HFFc6 (cell line): ENCODE measurements at regions not wholly inside any gene's neighbourhood (a gene's known extent, or its start where the extent isn't known, plus 50 kb on each side); places are given as distances from the start of the nearest gene placed in this dataset.
"Not testable (repeated sequence)": the region's sequence is repeated elsewhere in the genome, so short reads cannot be mapped to it uniquely, and the experiment has no call there.

Source experiments
- DNase-seq: peaks from one replicate; pipeline ENCODE4 v3.0.0-alpha.2; 2018
- H3K27ac Mint-ChIP-seq: 2 replicates; pipeline ENCODE4 v1.8.0; 2020; ENCODE audit warnings: mild to moderate bottlenecking, mixed read lengths
- H3K27me3 Mint-ChIP-seq: 2 replicates; pipeline ENCODE4 v1.8.0; 2021; ENCODE audit warnings: mild to moderate bottlenecking, moderate library complexity, mixed read lengths; ENCODE audit not compliant: insufficient read depth
- H3K36me3 Mint-ChIP-seq: 2 replicates; pipeline ENCODE4 v1.8.0; 2021; ENCODE audit warnings: low read depth, mixed read lengths
- H3K4me1 Mint-ChIP-seq: 2 replicates; pipeline ENCODE4 v1.8.0; 2020; ENCODE audit warnings: low read depth, mixed read lengths
- H3K4me3 Mint-ChIP-seq: 2 replicates; pipeline ENCODE4 v1.8.0; 2020; ENCODE audit warnings: mild to moderate bottlenecking, moderate library complexity, mixed read lengths
- H3K9me3 Mint-ChIP-seq: 2 replicates; pipeline ENCODE4 v1.8.0; 2020; ENCODE audit warnings: mild to moderate bottlenecking, mixed read lengths
- TF ChIP-seq, protein P1 (sequence below): fragments of 200-600 bp; sonication (generic); IDR thresholded peaks from 2 replicates; pipeline ENCODE4 v1.5.0; 2021; ENCODE audit warnings: antibody characterized with exemption, mild to moderate bottlenecking

DNA sequence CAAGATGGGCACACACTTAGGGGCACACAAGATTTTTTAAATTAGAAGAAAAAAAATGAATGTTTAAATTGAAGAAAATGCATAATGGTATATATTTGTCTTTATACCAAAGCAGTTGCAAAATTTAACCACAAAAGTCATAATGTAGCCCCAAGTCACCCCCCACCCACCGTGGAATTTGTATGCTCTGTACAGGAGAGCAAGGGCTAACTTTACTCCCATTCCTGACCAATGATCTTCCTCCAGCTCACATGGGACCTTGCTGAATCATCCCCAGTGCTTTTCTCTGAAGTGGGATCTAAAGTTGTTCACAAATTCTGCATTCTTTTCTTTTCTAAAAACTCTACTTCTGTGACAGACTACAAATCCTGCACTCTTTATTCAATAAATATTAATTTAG is 597.0 kb downstream of the UQCRFS1 start:
- no peak for DNase-seq
- H3K9me3 Mint-ChIP-seq = peaks cover 45% of the 10 kb centered on the region
- no peak overlapping the region for H3K27ac Mint-ChIP-seq
- TF ChIP-seq, protein P1, sequence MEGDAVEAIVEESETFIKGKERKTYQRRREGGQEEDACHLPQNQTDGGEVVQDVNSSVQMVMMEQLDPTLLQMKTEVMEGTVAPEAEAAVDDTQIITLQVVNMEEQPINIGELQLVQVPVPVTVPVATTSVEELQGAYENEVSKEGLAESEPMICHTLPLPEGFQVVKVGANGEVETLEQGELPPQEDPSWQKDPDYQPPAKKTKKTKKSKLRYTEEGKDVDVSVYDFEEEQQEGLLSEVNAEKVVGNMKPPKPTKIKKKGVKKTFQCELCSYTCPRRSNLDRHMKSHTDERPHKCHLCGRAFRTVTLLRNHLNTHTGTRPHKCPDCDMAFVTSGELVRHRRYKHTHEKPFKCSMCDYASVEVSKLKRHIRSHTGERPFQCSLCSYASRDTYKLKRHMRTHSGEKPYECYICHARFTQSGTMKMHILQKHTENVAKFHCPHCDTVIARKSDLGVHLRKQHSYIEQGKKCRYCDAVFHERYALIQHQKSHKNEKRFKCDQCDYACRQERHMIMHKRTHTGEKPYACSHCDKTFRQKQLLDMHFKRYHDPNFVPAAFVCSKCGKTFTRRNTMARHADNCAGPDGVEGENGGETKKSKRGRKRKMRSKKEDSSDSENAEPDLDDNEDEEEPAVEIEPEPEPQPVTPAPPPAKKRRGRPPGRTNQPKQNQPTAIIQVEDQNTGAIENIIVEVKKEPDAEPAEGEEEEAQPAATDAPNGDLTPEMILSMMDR = no peak
- H3K4me1 Mint-ChIP-seq = no peaks in the 10 kb centered on the region
- no peak overlapping the region for H3K4me3 Mint-ChIP-seq
- H3K27me3 Mint-ChIP-seq = peaks cover 2% of the 10 kb centered on the region; the same call in 1 of the 2 replicates
- no peaks in the 10 kb centered on the region for H3K36me3 Mint-ChIP-seq

DNA sequence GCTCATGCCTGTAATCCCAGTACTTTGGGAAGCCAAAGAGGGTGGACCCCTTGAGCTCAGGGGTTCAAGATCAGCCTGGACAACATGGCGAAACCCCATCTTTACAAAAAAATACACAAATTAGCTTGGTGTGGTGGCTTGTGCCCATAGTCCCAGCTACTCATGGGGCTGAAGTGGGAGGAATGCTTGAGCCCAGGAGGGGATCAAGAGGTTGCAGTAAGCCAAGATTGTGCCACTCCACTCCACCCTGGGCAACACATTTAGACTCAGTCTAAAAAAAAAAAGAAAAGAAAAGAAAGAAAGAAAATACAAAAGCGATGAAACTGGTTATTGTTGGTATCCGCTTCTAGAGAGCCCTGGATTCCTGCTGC is 597.4 kb downstream of the UQCRFS1 start:
- H3K27ac Mint-ChIP-seq = no peak overlapping the region
- TF ChIP-seq, protein P1 = no peak
- H3K4me1 Mint-ChIP-seq = no peaks in the 10 kb centered on the region
- no peak for DNase-seq
- no peaks in the 10 kb centered on the region for H3K36me3 Mint-ChIP-seq
- peaks cover 1% of the 10 kb centered on the region; the same call in 1 of the 2 replicates for H3K27me3 Mint-ChIP-seq
- H3K4me3 Mint-ChIP-seq = no peak overlapping the region
- H3K9me3 Mint-ChIP-seq = peaks cover 43% of the 10 kb centered on the region

DNA sequence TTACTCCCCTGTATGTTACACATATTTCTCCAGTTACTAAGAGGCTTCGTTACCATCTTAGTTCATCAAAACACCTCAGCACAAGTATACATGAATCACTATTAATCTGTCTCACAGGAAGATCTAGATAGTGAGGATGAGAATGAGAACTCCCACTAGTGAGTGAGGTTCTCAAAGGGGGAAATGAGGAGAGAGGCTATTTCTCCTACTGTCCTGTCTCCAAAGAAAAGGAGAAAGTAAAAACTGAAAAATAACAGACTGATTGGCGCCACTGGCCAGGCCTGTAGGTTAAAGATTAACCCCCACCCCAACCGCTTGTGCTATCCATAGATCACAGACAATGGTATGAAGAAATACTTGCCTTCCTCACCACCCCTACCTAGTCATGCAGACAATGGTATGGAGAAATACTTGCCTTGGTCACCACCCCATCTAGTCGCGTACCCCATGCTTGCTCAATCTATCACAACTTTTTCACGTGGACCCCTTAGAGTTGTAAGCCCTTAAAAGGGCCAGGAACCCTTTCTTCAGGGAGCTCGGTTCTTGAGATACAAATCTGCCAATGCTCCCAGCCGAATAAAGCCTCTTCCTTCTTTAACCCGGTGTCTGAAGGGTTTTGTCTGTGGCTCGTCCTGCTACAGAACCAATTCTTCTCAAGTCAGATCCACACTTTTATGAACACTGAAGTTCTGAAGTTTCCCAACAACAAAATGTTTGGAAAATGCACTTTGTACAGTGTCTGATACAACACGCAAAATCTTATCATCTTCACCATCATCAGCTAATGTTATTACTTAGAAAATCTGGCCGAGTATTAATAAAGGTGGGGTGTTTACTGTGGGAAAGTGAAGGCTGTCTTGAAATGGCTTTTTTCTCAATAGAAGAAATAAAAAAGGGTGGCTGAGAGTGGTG is 598.1 kb downstream of the UQCRFS1 start:
- TF ChIP-seq, protein P1 = no peak
- no peak for DNase-seq
- Mint-ChIP-seq H3K4me1 (no peaks in the 10 kb centered on the region), H3K4me3 (no peak overlapping the region), H3K9me3 (peaks cover 40% of the 10 kb centered on the region), H3K27me3 (no peaks in the 10 kb centered on the region), H3K27ac (no peak overlapping the region), H3K36me3 (no peaks in the 10 kb centered on the region)

DNA sequence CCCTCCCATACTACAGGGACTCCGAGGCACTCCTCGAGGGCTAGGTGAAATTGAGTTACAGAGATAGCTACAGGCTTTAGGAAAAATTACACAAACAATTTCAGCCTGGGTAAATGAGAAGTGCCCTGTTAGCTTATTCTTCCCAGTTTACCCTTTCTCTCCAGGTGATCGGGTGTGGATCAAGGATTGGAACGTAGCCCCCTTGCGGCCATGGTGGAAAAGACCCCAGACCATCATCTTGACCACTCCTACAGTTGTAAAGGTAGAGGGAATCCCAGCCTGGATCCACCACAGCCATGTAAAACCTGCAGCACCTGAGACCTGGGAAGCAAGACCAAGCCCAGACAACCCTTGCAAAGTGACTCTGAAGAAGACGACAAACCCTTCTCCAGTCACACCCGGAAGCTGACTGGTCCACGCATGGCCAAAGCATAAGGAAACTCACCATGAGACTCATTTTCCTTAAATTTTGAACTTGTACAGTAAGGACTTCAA is 600.6 kb downstream of the UQCRFS1 start:
- Mint-ChIP-seq H3K4me1 (no peaks in the 10 kb centered on the region), H3K4me3 (no peak overlapping the region), H3K9me3 (peaks cover 39% of the 10 kb centered on the region), H3K27ac (no peak overlapping the region), H3K27me3 (no peaks in the 10 kb centered on the region), H3K36me3 (no peaks in the 10 kb centered on the region)
- TF ChIP-seq, protein P1 = no peak
- DNase-seq = no peak

DNA sequence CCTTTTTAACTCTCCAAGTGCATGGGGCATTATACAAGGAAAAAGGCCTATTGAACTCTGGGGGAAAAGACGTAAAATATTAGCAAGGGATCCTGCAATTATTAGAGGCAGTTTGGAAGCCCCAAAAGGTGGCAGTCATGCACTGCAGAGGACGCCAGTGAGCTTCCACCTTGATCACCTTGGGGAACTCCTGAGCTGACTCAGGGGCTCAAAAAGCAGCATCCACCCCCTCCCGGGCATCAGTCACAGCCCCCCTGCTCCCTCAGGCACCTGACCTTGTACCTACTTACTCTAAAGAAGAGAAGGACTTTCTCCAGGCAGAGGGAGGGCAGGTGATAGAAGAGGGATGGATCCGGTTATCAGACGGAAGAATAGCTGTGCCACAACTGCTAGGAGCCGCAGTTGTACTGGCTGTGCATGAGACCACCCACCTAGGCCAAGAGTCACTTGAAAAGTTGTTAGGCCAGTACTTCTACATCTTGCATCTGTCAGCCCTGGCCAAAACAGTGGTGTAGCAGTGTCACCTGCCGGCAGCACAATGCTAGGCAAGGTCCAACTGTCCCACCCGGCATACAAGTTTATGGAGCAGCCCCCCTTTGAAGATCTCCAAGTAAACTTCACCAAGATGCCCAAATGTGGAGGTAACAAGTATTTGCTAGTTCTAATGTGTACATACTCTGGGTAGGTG is 601.6 kb downstream of the UQCRFS1 start:
- H3K36me3 Mint-ChIP-seq, H3K27me3 Mint-ChIP-seq, H3K4me3 Mint-ChIP-seq, H3K4me1 Mint-ChIP-seq, H3K27ac Mint-ChIP-seq, DNase-seq: not testable (repeated sequence)
- H3K9me3 Mint-ChIP-seq = peaks cover 42% of the 10 kb centered on the region

DNA sequence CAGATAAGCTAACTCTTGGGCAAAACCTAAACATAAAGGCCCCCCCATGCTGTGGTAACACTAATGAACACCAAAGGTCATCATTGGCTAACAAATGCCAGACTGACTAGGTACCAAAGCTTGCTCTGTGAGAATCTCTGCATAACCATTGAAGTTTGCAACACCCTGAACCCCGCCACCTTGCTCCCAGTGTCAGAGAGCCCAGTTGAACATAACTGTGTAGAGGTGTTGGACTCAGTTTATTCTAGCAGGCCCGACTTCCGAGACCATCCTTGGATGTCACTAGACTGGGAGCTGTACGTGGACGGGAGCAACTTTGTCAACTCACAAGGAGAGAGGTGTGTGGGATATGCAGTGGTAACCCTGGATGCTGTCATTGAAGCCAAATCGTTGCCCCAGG is 602.2 kb downstream of the UQCRFS1 start:
- no peak overlapping the region for H3K4me3 Mint-ChIP-seq

More for the DNA sequence above, 602.2 kb downstream of the UQCRFS1 start:
- no peaks in the 10 kb centered on the region for H3K4me1 Mint-ChIP-seq
- TF ChIP-seq, protein P1 = no peak
- peaks cover 48% of the 10 kb centered on the region for H3K9me3 Mint-ChIP-seq
- DNase-seq = no peak
- no peak overlapping the region for H3K27ac Mint-ChIP-seq
- H3K36me3 Mint-ChIP-seq = no peaks in the 10 kb centered on the region
- H3K27me3 Mint-ChIP-seq = no peaks in the 10 kb centered on the region
